Fibroblast of pulmonary artery (primary cell): ENCODE measurements at regions not wholly inside any gene's neighbourhood (a gene's known extent, or its start where the extent isn't known, plus 50 kb on each side); places are given as distances from the start of the nearest gene placed in this dataset.

Experiments used
- DNase-seq: peaks from one replicate; pipeline ENCODE4 v3.0.0-alpha.2; 2010; ENCODE audit warnings: low read depth
- H3K4me3 ChIP-seq: replicated peaks from 2 replicates; pipeline ENCODE4 v1.5.1; 2011; ENCODE audit warnings: low read depth, mild to moderate bottlenecking, control low read depth, low read length, moderate library complexity
- CTCF ChIP-seq: IDR thresholded peaks from 2 replicates; pipeline ENCODE4 v1.5.1; 2011; ENCODE audit warnings: mild to moderate bottlenecking, control low read depth, low read length, inconsistent platforms; ENCODE audit errors: missing control alignments

- no peak for DNase-seq
- H3K4me3 ChIP-seq = no peak overlapping the region
- no peak for TF ChIP-seq CTCF
Measured at GRCh38 chr5:135635451-135635850, 56.7 kb upstream of the CXCL14 start.

- no peak for TF ChIP-seq CTCF
- no peak for DNase-seq
- no peak overlapping the region for H3K4me3 ChIP-seq
Measured at GRCh38 chr5:135632798-135633197, 54.0 kb upstream of the CXCL14 start.

GRCh38 chr5:135631391-135631790 lies 52.6 kb upstream of the CXCL14 start:
- DNase-seq = no peak
- TF ChIP-seq CTCF = no peak
- no peak overlapping the region for H3K4me3 ChIP-seq

- no peak for TF ChIP-seq CTCF
- DNase-seq = no peak
- no peak overlapping the region for H3K4me3 ChIP-seq
Measured at GRCh38 chr5:135629666-135630065, 50.9 kb upstream of the CXCL14 start.

GRCh38 chr5:135628771-135629563 lies 50.2 kb upstream of the CXCL14 start:
- no peak for DNase-seq
- no peak for TF ChIP-seq CTCF
- H3K4me3 ChIP-seq = no peak overlapping the region
